ENCODE measurements at regions not wholly inside any gene's neighbourhood (a gene's known extent, or its start where the extent isn't known, plus 50 kb on each side); places are given as distances from the start of the nearest gene placed in this dataset.

DNA sequence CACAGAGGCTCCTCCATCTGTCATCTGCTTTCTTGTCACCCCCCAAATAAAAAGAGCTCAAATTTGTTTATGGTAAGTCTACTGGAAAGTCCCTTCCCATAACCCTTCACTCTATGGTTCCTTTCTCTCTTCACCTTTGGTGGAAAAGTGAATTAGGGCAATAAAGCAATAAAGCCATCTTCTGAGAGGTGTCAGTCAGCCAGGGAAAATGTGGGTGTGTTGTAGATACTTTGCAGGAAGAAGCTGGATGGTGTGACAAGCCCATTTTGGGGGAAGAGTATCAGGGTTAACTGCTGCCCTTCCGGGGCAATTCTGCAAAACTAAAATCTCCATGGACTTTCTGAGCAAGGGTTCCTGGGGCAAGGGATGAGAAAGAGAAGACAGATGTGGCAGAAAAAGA is 197.9 kb downstream of the SH3BP4 start:
- Mint-ChIP-seq H3K27ac (no peak overlapping the region), H3K4me3 (no peak overlapping the region), H3K9me3 (no peaks in the 10 kb centered on the region), H3K4me1 (no peaks in the 10 kb centered on the region), H3K36me3 (no peaks in the 10 kb centered on the region)
- no peak for DNase-seq (ENCODE audit: low spot score in 2 of 2)
- ATAC-seq: no peak

DNA sequence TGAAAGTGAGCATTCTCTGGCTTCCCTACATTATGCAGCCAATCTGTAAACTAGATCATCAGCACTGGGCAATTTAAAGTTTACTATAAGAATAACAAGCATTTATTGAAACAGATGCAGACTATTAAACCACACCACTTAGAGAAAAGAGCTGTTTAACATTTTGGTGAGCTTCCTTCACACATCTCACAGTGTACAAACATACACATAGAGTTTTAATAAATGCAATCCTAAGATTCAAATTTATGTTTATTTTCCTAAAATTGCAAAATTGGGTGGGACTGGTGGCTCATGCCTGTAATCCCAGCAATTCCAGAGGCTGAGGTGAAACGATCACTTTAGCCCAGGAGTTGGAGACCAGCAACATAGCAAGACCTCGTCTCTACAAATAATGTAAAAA is 199.3 kb downstream of the SH3BP4 start:
- DNase-seq (ENCODE audit: low spot score in 2 of 2) (no peak), ATAC-seq (no peak)
- Mint-ChIP-seq H3K4me3 (no peak overlapping the region), H3K9me3 (no peaks in the 10 kb centered on the region), H3K27ac (no peak overlapping the region), H3K4me1 (no peaks in the 10 kb centered on the region), H3K36me3 (no peaks in the 10 kb centered on the region)

DNA sequence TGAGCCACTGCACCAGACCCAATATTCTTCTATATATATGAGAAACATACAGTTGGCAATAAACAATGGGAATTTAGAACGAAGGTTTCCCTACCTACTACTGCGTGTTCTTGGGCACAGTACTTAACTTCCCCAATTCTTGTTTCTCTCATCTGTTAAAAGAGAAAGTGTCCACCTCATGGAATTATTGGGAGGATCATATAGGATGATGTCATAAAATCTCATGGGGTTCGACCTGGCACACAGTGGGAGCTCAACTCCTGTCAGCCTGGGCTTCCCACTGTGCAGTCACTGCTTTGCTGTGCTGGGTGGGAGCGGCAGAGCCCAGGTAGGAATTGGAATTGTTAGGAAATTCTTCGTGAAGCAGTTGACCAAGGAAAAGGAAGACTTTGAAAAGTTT is 203.3 kb downstream of the SH3BP4 start:
- Mint-ChIP-seq H3K4me1 (no peaks in the 10 kb centered on the region), H3K9me3 (no peaks in the 10 kb centered on the region), H3K27ac (no peak overlapping the region), H3K36me3 (no peaks in the 10 kb centered on the region), H3K4me3 (no peak overlapping the region)
- ATAC-seq: no peak
- no peak for DNase-seq (ENCODE audit: low spot score in 2 of 2)

DNA sequence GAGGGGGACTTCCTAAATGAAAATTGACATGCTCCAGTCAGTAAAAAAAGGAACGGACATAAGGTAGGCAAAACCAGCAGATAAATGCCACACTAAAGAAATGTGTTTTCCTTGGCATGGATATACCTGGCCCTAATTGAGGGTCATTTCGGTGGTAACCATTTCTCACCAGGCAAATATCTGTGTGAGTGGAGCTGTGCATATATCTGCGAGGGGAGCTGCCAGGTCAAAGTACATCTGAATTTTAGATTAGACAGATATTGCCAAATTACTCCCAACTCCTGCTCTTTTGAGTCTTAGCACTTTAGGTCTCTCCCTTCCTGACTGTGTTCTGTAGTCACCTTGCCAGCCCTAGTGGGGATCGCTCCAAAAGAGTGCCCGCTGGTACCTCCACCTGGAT is 204.2 kb downstream of the SH3BP4 start:
- Mint-ChIP-seq H3K9me3 (no peaks in the 10 kb centered on the region), H3K27ac (no peak overlapping the region), H3K4me1 (no peaks in the 10 kb centered on the region), H3K4me3 (no peak overlapping the region), H3K36me3 (no peaks in the 10 kb centered on the region)
- DNase-seq (ENCODE audit: low spot score in 2 of 2) (no peak), ATAC-seq (no peak)

DNA sequence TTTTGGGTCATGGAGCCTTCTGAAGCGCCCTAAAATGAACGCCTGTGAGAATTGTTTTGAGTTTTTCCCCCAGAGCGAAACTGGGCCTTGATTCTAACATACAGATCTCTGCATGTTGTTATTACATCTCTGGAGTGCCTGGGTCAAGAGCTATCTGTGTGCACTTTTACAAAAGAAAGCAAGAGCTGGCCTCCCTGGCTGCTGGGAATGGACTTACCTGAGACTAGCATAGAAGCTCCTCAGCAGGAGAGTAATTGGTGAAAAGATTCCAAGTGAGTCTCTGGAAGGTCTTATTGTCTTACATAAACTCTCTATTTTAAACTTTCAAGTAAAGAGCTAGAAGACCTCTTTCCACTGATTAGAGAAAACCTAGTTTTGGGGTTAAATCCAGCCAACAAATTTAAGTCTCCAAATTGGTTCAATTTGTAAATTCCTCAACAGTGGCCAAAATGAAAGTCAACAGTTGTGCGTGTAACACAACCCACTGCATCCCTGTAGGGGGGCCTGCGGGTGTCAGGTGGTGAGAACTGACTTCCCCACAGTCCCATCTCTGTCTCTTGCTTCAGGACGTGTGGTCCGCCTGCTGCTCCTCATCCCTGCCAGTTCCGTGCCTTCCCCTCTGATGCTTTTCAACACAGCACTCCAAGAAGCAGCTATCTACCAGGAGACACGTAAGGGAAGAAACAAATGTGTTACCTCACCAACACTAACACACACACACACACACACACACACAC is 206.1 kb downstream of the SH3BP4 start:
- H3K27ac Mint-ChIP-seq: no peak overlapping the region
- H3K4me3 Mint-ChIP-seq: no peak overlapping the region
- H3K4me1 Mint-ChIP-seq: no peaks in the 10 kb centered on the region
- no peaks in the 10 kb centered on the region for H3K36me3 Mint-ChIP-seq
- DNase-seq (ENCODE audit: low spot score in 2 of 2): no peak
- no peaks in the 10 kb centered on the region for H3K9me3 Mint-ChIP-seq
- no peak for ATAC-seq

DNA sequence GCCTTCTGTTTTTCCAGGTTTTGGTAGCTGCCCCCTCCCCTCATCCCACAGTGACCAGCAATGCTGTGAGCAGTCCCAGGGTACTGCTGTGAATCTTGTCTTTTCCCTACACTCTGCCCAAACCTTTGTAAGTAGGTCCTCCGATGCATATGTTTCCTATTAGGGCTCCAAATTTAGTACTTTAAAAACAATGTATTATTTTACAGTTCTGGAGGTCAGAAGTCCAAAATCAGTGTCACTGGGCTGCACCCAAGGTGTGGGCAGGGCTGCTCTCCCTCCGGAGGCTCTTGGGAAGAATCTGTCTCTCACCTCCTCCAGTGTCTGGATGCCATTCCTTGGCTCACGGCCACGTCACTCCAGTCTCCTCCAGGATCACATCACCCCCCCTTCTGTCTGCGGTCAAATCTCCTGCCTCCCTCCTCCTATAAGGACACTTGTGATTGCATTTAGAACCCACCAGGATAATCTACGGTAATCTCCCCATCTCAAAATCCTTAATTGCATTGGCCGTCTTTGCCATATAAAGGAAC is 208.5 kb downstream of the SH3BP4 start:
- no peaks in the 10 kb centered on the region for H3K36me3 Mint-ChIP-seq
- H3K4me1 Mint-ChIP-seq: no peaks in the 10 kb centered on the region
- H3K4me3 Mint-ChIP-seq: no peak overlapping the region
- DNase-seq (ENCODE audit: low spot score in 2 of 2): no peak
- ATAC-seq: no peak
- H3K9me3 Mint-ChIP-seq: no peaks in the 10 kb centered on the region
- no peak overlapping the region for H3K27ac Mint-ChIP-seq

DNA sequence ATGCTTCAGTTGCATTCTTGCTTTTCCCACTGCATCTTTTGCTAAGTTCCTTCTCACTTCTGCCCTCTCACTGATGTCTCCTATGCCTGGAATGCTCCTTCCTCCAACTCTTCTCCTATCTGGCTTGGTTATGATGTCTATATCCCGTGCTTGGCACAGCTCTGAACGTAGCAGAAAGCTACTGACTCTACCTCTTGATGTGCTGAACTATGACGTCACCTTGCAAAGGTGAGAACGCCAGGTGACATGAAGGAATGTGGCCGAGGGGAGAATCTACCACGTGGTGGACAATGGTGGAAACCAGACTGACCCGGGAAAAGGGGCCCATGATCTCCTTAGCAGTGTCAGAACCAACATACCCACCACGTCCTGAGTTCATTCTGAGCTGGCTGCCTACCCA is 209.7 kb downstream of the SH3BP4 start:
- Mint-ChIP-seq H3K4me3 (no peak overlapping the region), H3K4me1 (no peaks in the 10 kb centered on the region), H3K36me3 (no peaks in the 10 kb centered on the region), H3K9me3 (no peaks in the 10 kb centered on the region), H3K27ac (no peak overlapping the region)
- DNase-seq (ENCODE audit: low spot score in 2 of 2) (no peak), ATAC-seq (no peak)

DNA sequence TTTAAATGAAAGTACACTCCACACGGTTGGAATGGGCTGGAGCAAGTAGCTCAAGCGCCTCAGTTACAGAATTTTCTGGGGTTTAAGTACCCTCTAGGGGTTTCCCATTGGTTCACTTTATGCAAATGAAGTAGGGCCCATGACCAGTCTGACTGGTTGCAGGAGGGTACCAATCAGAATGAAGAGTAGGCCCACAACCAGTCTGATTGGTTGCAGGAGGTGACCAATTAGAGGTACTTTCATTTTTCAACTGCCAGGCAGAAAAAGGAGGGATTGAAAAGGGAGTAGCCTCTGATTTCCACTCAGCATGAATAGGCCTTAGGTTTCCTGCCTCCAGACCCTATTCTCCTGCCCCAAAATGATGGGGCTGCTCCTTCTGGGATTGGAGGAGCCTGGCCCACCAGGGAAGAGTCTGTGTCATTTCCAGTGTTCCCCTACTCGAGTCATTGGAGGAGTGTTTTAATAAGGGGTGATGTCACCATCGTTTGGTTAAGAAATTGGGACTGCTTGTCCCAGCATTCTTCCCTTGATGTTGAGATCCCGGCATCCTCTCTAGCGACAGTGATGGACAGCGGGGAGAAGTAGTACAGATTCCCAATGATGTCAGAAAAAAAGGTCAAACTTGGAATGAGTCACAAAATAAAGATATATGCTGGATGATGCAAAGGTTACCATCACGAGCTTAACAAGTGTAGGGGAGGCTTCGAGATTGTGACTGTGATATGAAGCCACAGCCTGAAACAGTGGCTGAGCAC is 210.4 kb downstream of the SH3BP4 start:
- H3K27ac Mint-ChIP-seq: no peak overlapping the region
- H3K4me1 Mint-ChIP-seq: no peaks in the 10 kb centered on the region
- H3K9me3 Mint-ChIP-seq: no peaks in the 10 kb centered on the region
- H3K4me3 Mint-ChIP-seq: no peak overlapping the region
- no peaks in the 10 kb centered on the region for H3K36me3 Mint-ChIP-seq
- no peak for ATAC-seq
- no peak for DNase-seq (ENCODE audit: low spot score in 2 of 2)

DNA sequence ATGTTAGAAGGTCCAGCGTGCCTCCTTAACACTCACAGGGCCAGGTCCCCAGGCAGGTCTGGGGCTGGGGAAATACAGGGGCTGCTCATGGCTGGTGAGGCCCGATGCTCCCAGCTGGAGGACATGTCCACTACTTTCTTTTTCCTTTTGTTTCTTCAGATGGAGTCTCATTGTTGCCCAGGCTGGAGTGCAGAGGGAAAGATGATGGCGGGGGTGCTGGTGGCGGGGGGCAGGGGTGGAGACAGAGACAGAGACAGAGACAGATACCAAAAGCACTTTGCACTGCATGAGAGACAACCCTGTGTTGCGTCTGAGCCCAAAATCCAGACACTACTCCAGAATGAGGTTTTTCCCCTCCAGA is 211.0 kb downstream of the SH3BP4 start:
- no peaks in the 10 kb centered on the region for H3K9me3 Mint-ChIP-seq
- DNase-seq (ENCODE audit: low spot score in 2 of 2): no peak
- H3K4me1 Mint-ChIP-seq: no peaks in the 10 kb centered on the region
- ATAC-seq: no peak
- no peak overlapping the region for H3K27ac Mint-ChIP-seq
- no peak overlapping the region for H3K4me3 Mint-ChIP-seq
- no peaks in the 10 kb centered on the region for H3K36me3 Mint-ChIP-seq

DNA sequence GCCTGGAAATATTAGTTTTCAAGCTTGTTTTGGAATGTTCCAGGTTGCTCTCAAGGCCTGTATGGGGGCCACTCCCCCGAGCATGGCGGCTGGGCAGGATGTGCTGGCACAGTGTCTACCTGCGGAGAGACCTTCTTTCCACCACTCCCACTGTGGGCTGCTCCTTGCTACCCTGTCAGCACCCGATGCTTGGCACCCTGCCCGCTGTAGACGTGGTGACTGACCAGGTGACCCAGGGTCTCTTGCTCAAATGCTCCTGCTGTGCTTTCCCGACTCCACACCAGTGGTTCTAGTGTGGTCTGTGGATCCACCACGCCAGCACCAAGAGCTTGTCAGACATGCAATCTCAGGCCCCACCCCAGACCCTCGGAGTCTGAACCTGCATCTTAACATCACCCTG is 213.3 kb downstream of the SH3BP4 start:
- Mint-ChIP-seq H3K36me3 (no peaks in the 10 kb centered on the region), H3K27ac (no peak overlapping the region), H3K4me1 (no peaks in the 10 kb centered on the region), H3K4me3 (no peak overlapping the region), H3K9me3 (no peaks in the 10 kb centered on the region)
- no peak for ATAC-seq
- no peak for DNase-seq (ENCODE audit: low spot score in 2 of 2)

DNA sequence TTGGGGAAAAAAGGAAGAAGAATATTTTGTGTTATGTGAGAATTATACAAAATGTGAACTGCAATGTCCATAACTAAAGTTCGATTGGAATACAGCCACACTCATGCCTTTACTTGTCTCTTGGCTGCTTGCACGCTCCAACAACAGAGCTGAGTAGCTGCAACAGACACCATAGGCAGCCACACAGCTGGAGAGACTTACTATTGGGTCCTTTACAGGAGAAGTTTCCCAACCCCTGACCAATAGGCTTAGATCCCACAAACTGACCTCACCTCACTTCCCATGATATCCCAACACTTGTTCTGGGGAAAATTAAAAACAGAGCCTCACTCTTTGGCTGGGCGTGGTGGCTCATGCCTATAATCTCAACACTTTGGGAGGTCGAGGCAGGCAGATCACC is 213.8 kb downstream of the SH3BP4 start:
- H3K36me3 Mint-ChIP-seq: no peaks in the 10 kb centered on the region
- no peak for ATAC-seq
- no peaks in the 10 kb centered on the region for H3K9me3 Mint-ChIP-seq
- H3K27ac Mint-ChIP-seq: no peak overlapping the region
- H3K4me3 Mint-ChIP-seq: no peak overlapping the region
- no peak for DNase-seq (ENCODE audit: low spot score in 2 of 2)
- H3K4me1 Mint-ChIP-seq: no peaks in the 10 kb centered on the region

DNA sequence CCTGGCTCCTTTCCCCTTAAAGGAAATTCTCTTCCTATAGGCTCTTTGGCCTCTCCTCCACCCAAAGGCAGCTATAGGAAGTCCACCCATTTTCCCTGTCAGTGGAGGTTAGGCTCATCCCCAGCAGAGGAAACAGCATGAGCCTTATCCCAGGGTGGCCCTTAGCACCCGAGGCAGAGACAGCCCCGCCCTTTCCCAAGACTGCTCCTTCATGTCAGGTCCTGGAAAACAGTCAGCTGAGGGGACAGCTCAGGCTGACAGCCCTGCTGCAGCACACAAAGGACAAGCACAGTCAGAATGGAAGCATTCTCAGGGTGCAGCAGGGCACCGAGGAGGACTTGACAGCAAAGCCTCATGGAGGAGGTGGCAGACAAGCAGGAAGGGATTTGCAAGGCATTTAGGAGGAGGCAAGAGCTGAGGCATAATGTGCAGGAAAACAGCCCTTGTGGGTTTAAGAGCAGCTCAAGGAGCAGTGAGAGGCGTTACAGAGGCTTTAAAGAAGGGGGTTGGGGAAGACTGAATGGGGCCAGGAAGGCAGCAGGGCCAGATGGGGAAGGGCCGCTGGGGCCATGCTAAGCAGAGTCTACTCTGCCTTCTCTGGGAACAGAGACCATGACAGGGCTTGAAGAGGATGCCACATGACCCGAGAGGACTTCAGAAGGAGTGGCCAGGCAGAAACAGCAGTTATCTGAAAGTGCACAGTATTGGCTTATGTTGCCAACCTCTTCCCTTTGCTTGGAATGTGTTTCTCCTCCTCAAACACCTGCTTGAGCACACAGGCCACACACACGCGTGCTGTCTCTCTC is 216.6 kb downstream of the SH3BP4 start:
- ATAC-seq (no peak), DNase-seq (ENCODE audit: low spot score in 2 of 2) (no peak)
- Mint-ChIP-seq H3K4me1 (no peaks in the 10 kb centered on the region), H3K9me3 (no peaks in the 10 kb centered on the region), H3K36me3 (no peaks in the 10 kb centered on the region), H3K27ac (no peak overlapping the region), H3K4me3 (no peak overlapping the region)

DNA sequence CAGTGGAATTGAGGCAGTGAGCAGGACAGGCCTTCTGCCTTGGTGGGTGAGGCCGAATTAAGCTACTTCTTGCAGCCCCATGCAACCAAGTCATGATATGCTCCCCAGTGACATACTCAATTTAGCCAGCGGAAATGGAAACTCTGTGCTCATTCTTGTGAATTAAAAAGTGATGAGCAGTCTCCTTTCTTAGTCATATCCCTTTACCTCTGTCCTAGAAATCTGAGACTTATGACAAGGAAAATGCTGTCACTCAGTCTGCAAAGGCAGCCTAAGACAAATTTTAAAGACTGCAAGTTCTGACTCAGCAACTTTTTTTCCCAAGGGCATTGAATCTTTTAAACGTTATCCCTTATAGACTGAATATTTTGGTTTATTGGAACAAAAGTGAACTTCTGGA is 218.2 kb downstream of the SH3BP4 start:
- Mint-ChIP-seq H3K36me3 (no peaks in the 10 kb centered on the region), H3K4me3 (no peak overlapping the region), H3K27ac (no peak overlapping the region), H3K9me3 (no peaks in the 10 kb centered on the region), H3K4me1 (no peaks in the 10 kb centered on the region)
- ATAC-seq (peak; percentile 51), DNase-seq (ENCODE audit: low spot score in 2 of 2) (no peak)

DNA sequence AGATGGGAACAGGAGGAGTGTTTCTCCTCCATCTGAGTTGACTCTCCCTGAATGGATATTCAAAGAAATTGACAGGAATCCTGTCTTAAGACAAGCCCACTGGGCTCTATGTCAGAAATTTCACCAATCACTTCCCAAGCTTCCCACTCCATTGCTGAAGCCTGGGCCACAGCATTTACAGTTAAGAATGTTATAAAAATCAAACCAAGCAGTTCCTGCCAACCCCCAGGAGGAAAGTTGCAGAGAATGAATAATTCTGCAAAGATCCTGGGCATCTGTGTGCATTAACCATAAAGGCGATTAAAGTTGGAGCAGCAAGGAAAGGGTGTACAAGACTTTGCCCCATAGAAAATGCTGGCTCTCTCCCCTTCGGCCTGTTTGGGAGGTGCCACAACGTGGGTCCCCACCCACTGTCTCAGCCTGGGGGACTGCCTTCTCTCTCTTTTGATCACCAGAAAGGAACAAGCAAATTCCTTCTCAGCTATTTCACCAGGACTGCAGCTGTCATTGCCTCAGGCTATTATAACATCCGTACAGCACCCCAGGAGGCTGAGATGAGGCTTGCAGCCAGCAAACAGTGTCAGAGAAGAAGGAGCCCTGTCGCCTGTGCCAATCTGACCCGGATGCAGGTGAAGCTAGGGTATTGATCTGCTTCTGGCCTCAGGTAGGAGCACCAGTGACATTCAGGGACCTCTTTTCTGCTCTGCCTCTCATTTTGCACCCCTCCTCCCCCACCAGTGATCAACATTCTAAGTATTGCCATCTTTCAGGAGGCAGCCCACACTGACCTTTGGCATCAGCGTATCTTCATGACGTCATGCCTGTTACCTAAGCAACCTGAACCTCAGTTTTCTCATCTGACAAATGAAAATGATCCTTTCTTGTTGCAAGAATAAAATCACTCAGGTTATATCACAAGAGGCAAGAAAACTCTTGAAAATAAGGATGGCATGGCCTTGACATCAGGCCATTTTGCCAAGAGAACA is 219.0 kb downstream of the SH3BP4 start:
- H3K36me3 Mint-ChIP-seq: no peaks in the 10 kb centered on the region
- no peak for ATAC-seq
- no peaks in the 10 kb centered on the region for H3K9me3 Mint-ChIP-seq
- DNase-seq (ENCODE audit: low spot score in 2 of 2): no peak
- no peak overlapping the region for H3K4me3 Mint-ChIP-seq
- no peak overlapping the region for H3K27ac Mint-ChIP-seq
- H3K4me1 Mint-ChIP-seq: no peaks in the 10 kb centered on the region
